Osteocyte (in vitro differentiated cells): ENCODE measurements at regions not wholly inside any gene's neighbourhood (a gene's known extent, or its start where the extent isn't known, plus 50 kb on each side); places are given as distances from the start of the nearest gene placed in this dataset.

Experiments used
- DNase-seq: peaks from one replicate; pipeline ENCODE4 v3.0.0; 2021; ENCODE audit warnings: mixed read lengths; ENCODE audit not compliant: unreplicated experiment; ENCODE audit errors: extremely low spot score
- H3K27ac Mint-ChIP-seq: one replicate; pipeline ENCODE4 v1.8.0; 2021; ENCODE audit warnings: mild to moderate bottlenecking, mixed read lengths; ENCODE audit not compliant: unreplicated experiment
- H3K27me3 Mint-ChIP-seq: one replicate; pipeline ENCODE4 v1.8.0; 2021; ENCODE audit warnings: mixed read lengths; ENCODE audit not compliant: unreplicated experiment
- H3K36me3 Mint-ChIP-seq: one replicate; pipeline ENCODE4 v1.8.0; 2021; ENCODE audit warnings: mixed read lengths; ENCODE audit not compliant: unreplicated experiment
- H3K4me1 Mint-ChIP-seq: one replicate; pipeline ENCODE4 v1.8.0; 2021; ENCODE audit warnings: mixed read lengths; ENCODE audit not compliant: unreplicated experiment
- H3K4me3 Mint-ChIP-seq: one replicate; pipeline ENCODE4 v1.8.0; 2021; ENCODE audit warnings: mild to moderate bottlenecking, moderate library complexity, mixed read lengths; ENCODE audit not compliant: unreplicated experiment
- H3K9me3 Mint-ChIP-seq: one replicate; pipeline ENCODE4 v1.8.0; 2021; ENCODE audit warnings: mixed read lengths; ENCODE audit not compliant: unreplicated experiment
- TF ChIP-seq, protein P1 (sequence below): fragments of 200-600 bp; sonication (generic); IDR thresholded peaks from 2 replicates; pipeline ENCODE4 v1.5.0; 2021; ENCODE audit warnings: antibody characterized with exemption, mild to moderate bottlenecking, moderate library complexity

DNA sequence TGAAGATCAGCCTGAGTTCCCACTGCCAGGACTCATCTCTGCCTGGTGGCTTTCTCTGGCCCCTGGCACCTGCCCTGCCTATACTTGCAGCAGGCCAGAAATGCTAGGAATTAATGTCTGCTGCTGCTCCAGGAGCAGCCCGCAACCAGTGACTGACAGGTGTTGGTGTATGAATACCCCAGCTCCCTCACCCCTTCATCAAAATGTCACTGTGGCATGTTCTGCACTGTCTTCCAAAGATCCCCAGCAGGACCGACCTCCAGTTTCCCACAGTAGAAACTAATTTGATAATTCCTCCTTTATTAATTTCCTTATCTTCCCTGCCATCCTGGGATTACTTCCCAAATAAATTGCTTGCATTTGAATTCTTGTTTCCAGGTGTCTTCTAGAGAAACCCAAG is 425.4 kb downstream of the BCOR start:
- Mint-ChIP-seq H3K36me3 (no peaks in the 10 kb centered on the region), H3K9me3 (peaks cover 4% of the 10 kb centered on the region), H3K4me1 (peaks cover 3% of the 10 kb centered on the region), H3K4me3 (no peak overlapping the region), H3K27me3 (no peaks in the 10 kb centered on the region), H3K27ac (no peak overlapping the region)
- TF ChIP-seq, protein P1, sequence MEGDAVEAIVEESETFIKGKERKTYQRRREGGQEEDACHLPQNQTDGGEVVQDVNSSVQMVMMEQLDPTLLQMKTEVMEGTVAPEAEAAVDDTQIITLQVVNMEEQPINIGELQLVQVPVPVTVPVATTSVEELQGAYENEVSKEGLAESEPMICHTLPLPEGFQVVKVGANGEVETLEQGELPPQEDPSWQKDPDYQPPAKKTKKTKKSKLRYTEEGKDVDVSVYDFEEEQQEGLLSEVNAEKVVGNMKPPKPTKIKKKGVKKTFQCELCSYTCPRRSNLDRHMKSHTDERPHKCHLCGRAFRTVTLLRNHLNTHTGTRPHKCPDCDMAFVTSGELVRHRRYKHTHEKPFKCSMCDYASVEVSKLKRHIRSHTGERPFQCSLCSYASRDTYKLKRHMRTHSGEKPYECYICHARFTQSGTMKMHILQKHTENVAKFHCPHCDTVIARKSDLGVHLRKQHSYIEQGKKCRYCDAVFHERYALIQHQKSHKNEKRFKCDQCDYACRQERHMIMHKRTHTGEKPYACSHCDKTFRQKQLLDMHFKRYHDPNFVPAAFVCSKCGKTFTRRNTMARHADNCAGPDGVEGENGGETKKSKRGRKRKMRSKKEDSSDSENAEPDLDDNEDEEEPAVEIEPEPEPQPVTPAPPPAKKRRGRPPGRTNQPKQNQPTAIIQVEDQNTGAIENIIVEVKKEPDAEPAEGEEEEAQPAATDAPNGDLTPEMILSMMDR, result no peak
- no peak for DNase-seq

DNA sequence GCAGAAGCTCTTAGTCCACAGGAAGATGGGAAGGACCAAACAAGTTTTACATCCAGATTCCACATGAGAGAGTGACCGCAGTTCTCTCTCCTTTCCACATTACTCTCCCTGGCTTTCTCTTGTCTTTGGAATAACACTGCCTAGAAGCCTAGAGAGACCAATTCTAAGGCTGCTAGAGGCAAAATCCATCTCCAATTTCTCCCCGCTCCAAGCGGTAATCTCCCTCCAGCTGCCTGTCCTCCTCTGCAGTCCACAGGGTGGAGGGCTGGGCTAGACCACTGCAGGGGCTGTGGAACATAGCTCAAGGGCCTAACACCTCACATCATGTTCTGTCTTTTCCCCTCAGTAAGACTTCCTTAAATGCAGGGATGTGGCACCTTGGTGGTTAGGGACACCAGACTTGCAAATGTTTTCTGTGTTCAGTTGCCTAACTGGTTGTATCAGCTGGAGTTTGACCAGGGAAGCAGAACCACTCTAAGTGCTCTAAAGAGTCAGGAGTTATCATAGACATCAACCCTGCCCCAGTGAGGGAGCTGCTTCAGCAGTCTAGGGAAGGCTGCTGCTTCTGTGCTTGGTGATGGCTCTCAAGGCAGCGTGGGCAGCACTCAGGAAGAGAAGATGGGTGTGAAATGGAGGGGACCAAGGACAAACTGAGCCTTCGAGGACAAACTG is 423.1 kb downstream of the BCOR start:
- H3K4me3 Mint-ChIP-seq, result no peak overlapping the region
- TF ChIP-seq, protein P1, result no peak
- H3K9me3 Mint-ChIP-seq, result peaks cover 4% of the 10 kb centered on the region
- H3K36me3 Mint-ChIP-seq, result no peaks in the 10 kb centered on the region
- no peak for DNase-seq
- no peaks in the 10 kb centered on the region for H3K27me3 Mint-ChIP-seq
- no peak overlapping the region for H3K27ac Mint-ChIP-seq
- H3K4me1 Mint-ChIP-seq, result peaks cover 1% of the 10 kb centered on the region

DNA sequence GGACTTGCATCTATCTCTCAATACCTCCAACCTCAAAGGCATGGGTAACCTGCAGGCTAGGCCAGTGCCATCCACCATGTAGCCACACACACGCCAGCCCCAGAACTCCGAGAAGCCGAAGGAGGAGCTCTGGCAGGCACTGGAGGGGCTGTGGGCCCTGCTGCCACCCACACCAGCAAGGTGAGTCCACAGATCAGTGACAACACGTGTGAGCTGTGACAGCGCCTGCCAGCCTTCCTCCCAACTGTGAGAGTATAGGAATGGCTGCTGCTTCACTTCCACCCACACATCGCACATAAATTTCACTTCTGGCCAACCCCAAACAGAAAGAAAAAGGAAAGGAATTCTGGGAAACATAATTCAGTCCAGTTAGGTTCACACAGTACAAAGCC is 422.6 kb downstream of the BCOR start:
- Mint-ChIP-seq H3K27ac (no peak overlapping the region), H3K27me3 (no peaks in the 10 kb centered on the region), H3K4me1 (peaks cover 1% of the 10 kb centered on the region), H3K4me3 (no peak overlapping the region), H3K36me3 (no peaks in the 10 kb centered on the region), H3K9me3 (peaks cover 4% of the 10 kb centered on the region)
- no peak for DNase-seq
- TF ChIP-seq, protein P1, result no peak

DNA sequence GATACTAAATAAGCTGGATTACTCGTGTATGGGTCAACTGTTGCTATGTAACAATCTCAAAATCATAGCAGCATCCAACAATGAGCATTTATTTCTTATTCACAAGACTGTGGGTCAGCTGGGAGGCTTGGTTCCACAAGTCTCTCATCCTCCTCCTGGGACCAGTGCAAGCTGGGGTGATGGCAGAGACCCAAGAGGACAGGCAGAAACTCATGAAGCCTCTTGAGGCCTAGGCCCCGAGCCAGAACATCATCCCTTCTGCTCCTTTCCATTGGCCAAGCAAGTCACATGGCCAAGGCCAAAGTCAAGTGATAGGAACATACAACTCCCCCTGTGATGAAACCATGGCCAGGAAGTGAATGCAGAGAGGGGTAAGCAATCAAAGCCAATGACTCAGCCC is 422.1 kb downstream of the BCOR start:
- H3K27me3 Mint-ChIP-seq, result no peaks in the 10 kb centered on the region
- H3K4me1 Mint-ChIP-seq, result peaks cover 1% of the 10 kb centered on the region
- no peaks in the 10 kb centered on the region for H3K36me3 Mint-ChIP-seq
- TF ChIP-seq, protein P1, result no peak
- no peak overlapping the region for H3K4me3 Mint-ChIP-seq
- no peak overlapping the region for H3K27ac Mint-ChIP-seq
- no peak for DNase-seq
- H3K9me3 Mint-ChIP-seq, result peaks cover 4% of the 10 kb centered on the region

DNA sequence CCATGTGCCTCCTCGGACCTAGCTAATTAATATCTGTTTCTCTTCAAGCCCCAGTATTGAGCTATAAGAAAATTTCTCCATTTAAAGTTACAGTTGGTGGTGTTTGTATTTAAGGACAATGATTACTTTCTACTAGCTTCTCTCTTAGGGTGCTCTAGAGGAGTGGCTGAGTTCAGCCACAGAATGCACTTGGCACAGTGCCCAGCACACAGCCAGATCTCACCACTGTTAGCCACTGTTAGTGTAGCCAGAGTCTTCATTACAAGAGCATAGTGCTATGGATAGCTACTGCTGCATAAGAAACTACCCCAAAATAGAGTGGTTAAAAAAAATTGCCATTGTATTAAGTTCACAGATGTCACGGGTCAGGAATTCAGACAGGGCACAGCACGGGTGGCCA is 421.3 kb downstream of the BCOR start:
- Mint-ChIP-seq H3K4me3 (no peak overlapping the region), H3K9me3 (peaks cover 4% of the 10 kb centered on the region), H3K27me3 (no peaks in the 10 kb centered on the region), H3K4me1 (peaks cover 1% of the 10 kb centered on the region), H3K36me3 (no peaks in the 10 kb centered on the region), H3K27ac (no peak overlapping the region)
- TF ChIP-seq, protein P1, result no peak
- DNase-seq, result no peak
